Activated T-cell treated with anti-CD3 and anti-CD28 coated beads for 24 hours (primary cell): ENCODE measurements at regions not wholly inside any gene's neighbourhood (a gene's known extent, or its start where the extent isn't known, plus 50 kb on each side); places are given as distances from the start of the nearest gene placed in this dataset.

Source experiments
- DNase-seq: peaks from one replicate; pipeline ENCODE4 v3.0.0-alpha.2; 2020; ENCODE audit warnings: low read depth

DNA sequence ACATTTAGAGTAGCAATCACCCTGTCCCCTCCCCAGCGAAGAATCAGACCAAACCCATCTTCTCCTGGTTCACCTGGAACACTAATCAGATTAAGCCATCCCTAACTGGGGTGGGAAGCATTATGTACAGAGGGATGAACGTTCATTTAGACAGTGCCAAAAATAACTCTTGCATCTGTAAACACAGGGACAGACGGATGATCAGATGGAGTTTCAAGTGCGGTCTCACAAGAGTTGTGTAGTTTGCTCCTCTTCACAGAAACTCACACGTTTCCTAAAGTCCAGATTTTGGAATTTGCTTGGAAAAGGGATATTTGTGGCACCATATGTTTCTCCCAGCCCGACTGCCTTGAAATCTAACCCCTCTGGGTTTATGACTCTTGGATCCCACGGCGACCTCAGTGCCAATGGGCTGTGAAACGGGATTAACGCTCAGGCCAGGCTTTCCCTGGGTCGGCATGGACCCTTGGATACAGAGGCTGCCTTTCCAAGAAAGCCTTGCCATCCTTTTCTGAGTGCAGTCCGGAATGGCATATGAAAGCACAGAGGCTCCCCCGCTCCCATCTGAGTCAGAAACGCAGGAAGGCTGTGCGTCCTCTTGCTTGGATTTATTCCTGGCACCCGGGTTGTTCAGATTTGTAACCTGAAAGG is 293.2 kb upstream of the HABP2 start:
- DNase-seq: no peak

GRCh38 chr10:113261161-113261560 is 291.7 kb upstream of the HABP2 start:
- DNase-seq: no peak

DNA sequence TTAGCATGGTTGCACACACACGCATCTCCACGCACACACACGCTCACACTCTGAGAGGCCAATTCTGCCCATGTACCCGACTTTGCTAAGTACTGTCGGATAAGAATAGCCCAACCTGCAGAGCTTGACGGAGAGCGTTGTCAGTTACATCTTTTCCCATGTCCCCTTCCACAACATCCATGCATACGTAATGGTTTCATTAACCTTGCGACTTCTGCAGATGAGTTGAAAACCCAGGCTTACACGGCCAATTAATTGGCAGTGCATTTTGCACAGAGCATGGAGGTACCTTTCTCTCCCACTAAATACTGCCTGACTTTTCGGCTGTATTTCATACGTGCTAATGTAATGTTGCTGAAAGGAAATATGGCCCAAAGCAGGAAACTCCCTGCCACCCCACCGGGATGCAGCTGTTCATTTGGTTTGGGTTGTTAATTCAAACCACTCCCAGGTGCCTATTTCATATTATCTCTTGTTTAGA is 291.2 kb upstream of the HABP2 start:
- DNase-seq: no peak

GRCh38 chr10:113263056-113263455 is 289.8 kb upstream of the HABP2 start:
- DNase-seq: no peak

DNA sequence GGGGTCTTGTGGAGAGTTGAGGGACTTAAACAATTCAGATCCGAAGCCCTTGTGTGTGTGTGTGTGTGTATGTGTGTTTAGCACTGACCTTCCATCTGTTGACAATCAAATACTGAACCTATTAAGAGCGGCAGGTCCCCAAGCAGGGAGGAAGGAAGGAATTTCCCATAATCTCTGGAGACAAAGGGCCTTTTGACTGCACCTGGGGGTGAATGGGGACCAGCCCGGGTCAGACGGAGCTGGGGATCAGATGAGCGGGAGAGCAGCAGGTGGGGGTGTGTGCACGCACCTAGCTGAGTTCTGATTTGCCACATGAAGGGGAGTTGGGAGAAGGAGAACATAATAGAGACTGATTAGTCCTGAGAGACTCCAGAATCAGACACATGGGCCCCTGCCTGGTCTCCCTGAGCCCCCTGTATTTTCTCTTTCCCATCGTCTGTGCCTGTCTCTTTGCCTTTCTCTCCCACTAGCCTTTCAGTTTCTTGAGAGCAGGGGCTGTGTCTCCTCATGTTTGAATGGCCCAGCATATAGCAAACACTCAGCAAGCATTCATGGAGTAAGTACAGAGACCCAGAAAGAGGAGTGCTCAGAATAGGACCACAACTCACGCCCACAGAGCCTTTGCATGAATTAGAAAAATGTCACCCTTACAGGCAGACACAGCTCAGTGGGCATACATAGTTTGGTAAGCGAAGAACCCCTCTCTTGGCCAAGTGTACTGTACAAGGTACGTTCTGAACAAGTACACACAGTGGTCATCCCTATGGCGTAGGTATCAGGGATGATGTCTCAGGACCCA is 288.3 kb upstream of the HABP2 start:
- no peak for DNase-seq

- DNase-seq: no peak
Observed at GRCh38 chr10:113266147-113266546, 286.7 kb upstream of the HABP2 start.

DNA sequence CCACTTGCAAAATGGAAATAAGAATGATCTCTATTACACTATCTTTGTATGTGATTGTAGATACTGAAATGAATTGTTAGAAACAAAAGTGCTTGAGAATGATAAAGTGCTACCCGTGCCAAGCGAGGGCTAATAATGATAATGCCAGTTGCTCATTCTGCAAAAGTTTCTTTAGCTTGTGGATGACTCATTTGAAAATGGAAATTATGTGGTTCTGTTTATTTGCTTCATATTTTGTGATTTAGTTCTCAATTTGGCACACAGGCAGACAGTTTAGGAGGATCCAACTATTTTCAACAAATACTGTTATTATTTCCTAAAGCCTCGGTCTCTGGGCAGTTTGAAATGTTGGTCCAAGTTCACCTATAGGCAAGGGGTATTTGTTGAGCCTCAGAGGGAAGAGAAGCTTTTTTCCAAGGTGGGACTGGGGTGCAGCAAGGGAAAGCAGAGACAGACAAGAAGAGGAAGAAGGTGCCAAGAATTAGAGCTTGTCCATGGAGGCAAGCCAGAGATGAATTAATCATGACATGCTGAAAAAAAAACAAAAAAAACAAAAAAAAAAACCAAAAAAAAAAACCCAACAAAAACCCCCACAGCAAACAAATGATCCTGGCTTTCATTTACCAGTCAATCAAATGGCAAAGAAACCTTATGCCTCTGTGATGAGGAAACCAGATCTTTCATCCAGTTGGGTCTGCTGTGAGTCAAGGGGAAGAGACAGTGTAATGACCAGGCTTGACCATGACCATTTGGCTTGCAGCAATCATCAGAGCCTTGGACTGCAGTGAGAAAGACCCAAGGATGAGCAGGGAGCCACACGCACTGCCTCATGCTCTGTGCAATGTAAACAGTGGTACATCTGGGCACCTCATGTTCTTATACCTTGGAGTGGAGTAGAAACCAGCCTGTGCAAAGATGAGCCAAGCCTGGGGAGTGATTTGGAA is 285.0 kb upstream of the HABP2 start:
- DNase-seq: no peak

DNA sequence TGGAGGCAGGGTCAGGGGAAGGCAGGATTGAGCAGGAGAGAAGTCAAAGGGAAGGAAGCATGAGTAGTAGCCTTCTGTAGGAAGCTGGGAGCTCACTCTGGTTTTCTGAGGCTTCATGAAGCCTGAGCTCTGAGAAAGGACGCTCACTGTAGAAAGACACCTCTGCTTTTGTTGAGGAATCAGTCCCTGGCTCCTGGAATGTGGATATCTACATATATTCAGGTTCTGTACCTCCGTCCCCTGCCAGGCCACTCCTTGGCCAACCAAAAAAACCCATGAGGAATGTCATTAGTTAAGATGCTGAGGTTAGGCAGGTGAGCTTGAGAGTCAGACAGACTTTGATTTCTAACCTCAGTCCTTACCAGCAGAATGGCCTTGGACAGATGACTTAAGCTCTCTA is 283.5 kb upstream of the HABP2 start:
- DNase-seq: no peak

GRCh38 chr10:113272511-113272910 is 280.3 kb upstream of the HABP2 start:
- DNase-seq: no peak

- DNase-seq: no peak
Observed at GRCh38 chr10:113273181-113274163, 279.4 kb upstream of the HABP2 start.

DNA sequence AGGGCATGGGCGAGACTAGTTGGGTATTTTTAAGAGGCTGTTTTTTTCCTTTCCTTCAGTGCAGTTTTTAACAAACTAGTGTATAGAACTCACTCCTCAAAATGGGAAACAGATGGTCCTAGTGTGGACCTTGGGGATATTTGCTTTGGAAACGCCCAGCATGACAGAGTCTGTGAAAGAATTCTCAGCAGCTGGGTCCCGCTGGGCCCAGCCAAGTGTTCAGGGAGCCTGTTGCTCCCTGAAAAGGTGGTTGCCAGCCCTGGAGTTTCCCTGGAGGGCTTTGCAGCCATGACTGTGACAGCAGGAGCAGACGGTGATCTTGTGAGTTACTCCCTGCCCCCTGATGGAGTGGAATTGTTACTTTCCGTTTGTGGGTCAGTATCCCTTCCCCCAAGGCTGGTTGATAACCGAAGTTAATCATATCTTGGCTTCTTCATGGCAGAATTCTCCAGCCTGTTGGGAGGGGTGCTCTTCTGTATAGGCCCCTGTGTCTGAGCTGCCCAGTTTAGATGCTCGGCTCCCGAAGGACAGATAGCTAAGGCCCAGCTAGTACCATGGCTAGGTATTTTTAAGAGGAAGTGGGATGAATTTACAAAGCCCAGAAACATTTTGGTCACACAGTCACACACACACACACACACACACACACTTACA is 278.6 kb upstream of the HABP2 start:
- no peak for DNase-seq

GRCh38 chr10:113278221-113278620 is 274.6 kb upstream of the HABP2 start:
- no peak for DNase-seq

GRCh38 chr10:113278664-113279063 is 274.2 kb upstream of the HABP2 start:
- DNase-seq: no peak

GRCh38 chr10:113279262-113279661 is 273.6 kb upstream of the HABP2 start:
- DNase-seq: no peak

- DNase-seq: no peak
Observed at GRCh38 chr10:113282564-113282963, 270.3 kb upstream of the HABP2 start.

- no peak for DNase-seq
Observed at GRCh38 chr10:113283189-113283588, 269.7 kb upstream of the HABP2 start.

DNA sequence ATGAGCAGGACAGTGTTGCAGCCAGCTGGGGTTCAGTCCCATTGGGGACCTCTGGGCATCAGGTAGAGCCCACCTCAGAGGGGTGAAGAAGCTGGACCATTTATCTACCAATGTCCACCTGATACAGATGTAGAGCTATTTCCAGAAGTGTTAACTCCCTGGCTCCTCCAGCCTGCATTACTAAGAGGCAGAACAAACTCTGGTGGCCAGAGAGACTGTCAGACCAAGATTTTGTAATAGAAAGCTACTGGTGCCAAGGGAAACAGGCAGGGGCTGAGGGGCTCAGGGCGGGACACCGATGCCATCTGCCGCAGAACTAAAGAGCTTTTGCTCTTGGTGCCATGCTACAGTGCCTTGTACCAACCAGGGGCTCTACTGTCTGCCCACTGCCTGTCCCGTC is 268.2 kb upstream of the HABP2 start:
- no peak for DNase-seq

GRCh38 chr10:113285305-113285704 is 267.5 kb upstream of the HABP2 start:
- no peak for DNase-seq

- DNase-seq: no peak
Observed at GRCh38 chr10:113287592-113287991, 265.3 kb upstream of the HABP2 start.

DNA sequence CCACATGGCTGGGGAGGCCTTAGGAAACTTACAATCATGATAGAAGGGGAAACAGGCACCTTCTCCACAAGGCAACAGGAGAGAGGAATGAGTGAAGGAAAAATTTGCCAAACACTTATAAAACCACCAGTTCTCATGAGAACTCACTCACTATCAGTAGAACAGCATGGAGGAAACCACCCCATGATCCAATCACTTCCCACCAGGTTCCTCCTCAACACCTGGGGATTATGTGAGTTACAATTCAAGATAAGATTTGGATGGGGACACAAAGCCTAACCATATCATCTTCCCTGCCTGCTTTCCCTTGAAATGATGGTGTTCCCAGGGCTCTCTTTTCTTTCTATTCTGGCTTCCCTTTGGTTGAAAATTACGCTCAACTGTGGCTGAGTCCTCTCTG is 262.7 kb upstream of the HABP2 start:
- DNase-seq: no peak

GRCh38 chr10:113291413-113291812 is 261.4 kb upstream of the HABP2 start:
- DNase-seq: no peak
